B cell (primary cell): ENCODE measurements at regions not wholly inside any gene's neighbourhood (a gene's known extent, or its start where the extent isn't known, plus 50 kb on each side); places are given as distances from the start of the nearest gene placed in this dataset.

Source experiments
- ATAC-seq: fragments of 200-7000 bp; cut with Tn5 transposase; one replicate; pipeline ENCODE4 v1.10.0; 2021; ENCODE audit warnings: low read depth, mild to moderate bottlenecking, moderate number of reproducible peaks, moderate library complexity
- CTCF ChIA-PET: fragments of 350-600 bp; sonication (Branson Sonifier 250); formaldehyde crosslinking; loops from one replicate; lab custom pipeline; 2021; ENCODE audit warnings: antibody characterized with exemption, inconsistent platforms; lab: Charles Lee
- POLR2A ChIA-PET: fragments of 350-600 bp; sonication (Branson Sonifier 250); formaldehyde crosslinking; loops from one replicate; lab custom pipeline; 2021; ENCODE audit warnings: antibody characterized with exemption; lab: Charles Lee
- DNase-seq: peaks from one replicate; pipeline ENCODE4 v3.0.0; 2013
- H2AFZ ChIP-seq: 2 replicates; pipeline ENCODE4 v1.6.1; 2012; ENCODE audit warnings: mild to moderate bottlenecking, low read depth, low read length; ENCODE audit not compliant: insufficient read depth, poor library complexity, severe bottlenecking
- H3K27ac ChIP-seq, 2 donors: 1 replicate in 1 of 2; 2 replicates in 1 of 2; pipeline ENCODE4 v1.5.1; 2012 to 2013; ENCODE audit warnings: low read length in 2 of 2, mild to moderate bottlenecking in 2 of 2, moderate library complexity in 1 of 2
- H3K27me3 ChIP-seq, 4 experiments: fragments of 200-600 bp in 1 of 4; sonication (generic) in 1 of 4; replicated peaks in 1 of 4; 1 replicate in 2 of 4; 2 replicates in 2 of 4; pipeline versions ENCODE4 v1.6.1 to v1.7.0; 2013 to 2016; ENCODE audit warnings: low read length in 3 of 4, mild to moderate bottlenecking in 2 of 4, mixed read lengths in 1 of 4, moderate library complexity in 1 of 4; ENCODE audit not compliant: insufficient read depth in 4 of 4, control insufficient read depth in 3 of 4; ENCODE audit errors: control extremely low read depth in 1 of 4
- H3K36me3 ChIP-seq, 2 experiments: replicated peaks in 1 of 2; 1 replicate in 1 of 2; 2 replicates in 1 of 2; pipeline versions ENCODE4 v1.6.1 to v1.7.1; 2013; ENCODE audit warnings: low read length in 1 of 2; ENCODE audit not compliant: insufficient read depth in 2 of 2, control insufficient read depth in 1 of 2; ENCODE audit errors: control extremely low read depth in 1 of 2, extremely low read depth in 1 of 2
- H3K4me1 ChIP-seq, 2 donors: fragments of 200-600 bp in 1 of 2; sonication (generic) in 1 of 2; 1 replicate in 1 of 2; 2 replicates in 1 of 2; pipeline versions ENCODE4 v1.5.1 to v1.6.1; 2013 to 2017; ENCODE audit warnings: low read length in 2 of 2; ENCODE audit not compliant: control insufficient read depth in 2 of 2, insufficient read depth in 2 of 2
- H3K4me2 ChIP-seq: replicated peaks from 2 replicates; pipeline ENCODE3; 2012; ENCODE audit warnings: mild to moderate bottlenecking, low read depth, low read length; ENCODE audit not compliant: poor library complexity, severe bottlenecking
- H3K4me3 ChIP-seq, 5 experiments: fragments of 200-600 bp in 1 of 5; sonication (generic) in 1 of 5; 1 replicate in 3 of 5; 2 replicates in 2 of 5; pipeline versions ENCODE4 v1.5.1 to v1.7.0; 2011 to 2016; ENCODE audit warnings: low read length in 4 of 5, mild to moderate bottlenecking in 4 of 5, low read depth in 2 of 5, control low read depth in 1 of 5, moderate library complexity in 1 of 5; ENCODE audit not compliant: insufficient read depth in 1 of 5; ENCODE audit errors: control extremely low read depth in 1 of 5, extremely low read depth in 1 of 5
- H3K79me2 ChIP-seq: fragments of 200-600 bp; sonication (generic); one replicate; pipeline ENCODE4 v1.6.0; 2016; ENCODE audit warnings: low read length; ENCODE audit not compliant: control insufficient read depth, insufficient read depth
- H3K9ac ChIP-seq: fragments of 200-600 bp; sonication (generic); 2 replicates; pipeline ENCODE4 v1.6.1; 2017; ENCODE audit warnings: mild to moderate bottlenecking, low read length, moderate library complexity
- H3K9me3 ChIP-seq, 3 donors: one replicate each; pipeline versions ENCODE4 v1.6.1 to v1.7.1; 2013; ENCODE audit warnings: low read length in 2 of 3; ENCODE audit not compliant: control insufficient read depth in 2 of 3, insufficient read depth in 1 of 3; ENCODE audit errors: control extremely low read depth in 1 of 3
- H4K20me1 ChIP-seq: 2 replicates; pipeline ENCODE4 v1.6.0; 2012; ENCODE audit warnings: mild to moderate bottlenecking, low read length; ENCODE audit not compliant: insufficient read depth, control insufficient read depth, poor library complexity, severe bottlenecking
- H3K27ac Mint-ChIP-seq: one replicate; pipeline ENCODE4 v1.8.0; 2021; ENCODE audit warnings: mixed read lengths
- H3K27me3 Mint-ChIP-seq: one replicate; pipeline ENCODE4 v1.8.0; 2021; ENCODE audit warnings: mixed read lengths
- H3K4me1 Mint-ChIP-seq: one replicate; pipeline ENCODE4 v1.8.0; 2021; ENCODE audit warnings: mixed read lengths
- H3K4me3 Mint-ChIP-seq: one replicate; pipeline ENCODE4 v1.8.0; 2021; ENCODE audit warnings: mixed read lengths
- H3K9me3 Mint-ChIP-seq: one replicate; pipeline ENCODE4 v1.8.0; 2022; ENCODE audit warnings: mixed read lengths; ENCODE audit not compliant: insufficient read depth
- CTCF ChIP-seq: fragments of 200-600 bp; IDR thresholded peaks from one replicate; pipeline ENCODE4 v1.8.0; 2022; ENCODE audit warnings: antibody characterized with exemption, mild to moderate bottlenecking
- EZH2 ChIP-seq: IDR thresholded peaks from 2 replicates; pipeline ENCODE4 v1.6.1; 2012; ENCODE audit warnings: borderline replicate concordance, low read depth, mild to moderate bottlenecking, moderate library complexity, low read length; ENCODE audit not compliant: insufficient read depth, poor library complexity, severe bottlenecking
- WGBS: methylation state at CpG from one replicate; pipeline ENCODE4 v1.1.5; 2013; ENCODE audit warnings: missing lambda C conversion rate; ENCODE audit not compliant: insufficient coverage; 5-methylcytosine and 5-hydroxymethylcytosine counted together
- intact Hi-C: fragments of 100-400 bp; cut with micrococcal nuclease; formaldehyde crosslinking; loops from one replicate; pipeline ENCODE4 v1.10.0; 2022

GRCh38 chr6:48689498-48689897, 578.5 kb upstream of the PTCHD4 start:
- Histone ChIP-seq H3K9ac (no peak overlapping the region), H4K20me1 (no peaks in the 10 kb centered on the region), H3K27me3 (no peaks in the 10 kb centered on the region), H3K4me3 (no peak overlapping the region), H3K27ac (no peak overlapping the region), H3K4me1 (no peaks in the 10 kb centered on the region), H3K79me2 (no peaks in the 10 kb centered on the region), H3K36me3 (no peaks in the 10 kb centered on the region), H3K4me2 (no peak overlapping the region), H2AFZ (no peak overlapping the region), H3K9me3 (peaks cover 1 to 26% (median 6%) of the 10 kb centered on the region in 3 donors)
- DNase-seq (no peak), ATAC-seq (no peak)
- Mint-ChIP-seq H3K4me3 (no peak overlapping the region), H3K27me3 (no peaks in the 10 kb centered on the region), H3K4me1 (no peaks in the 10 kb centered on the region), H3K9me3 (peaks cover 30% of the 10 kb centered on the region), H3K27ac (no peak overlapping the region)
- intact Hi-C loops, result no loop called here
- ChIA-PET POLR2A (no interaction called here), CTCF (no interaction called here)
- TF ChIP-seq CTCF (no peak), EZH2 (no peak)

- no peak for TF ChIP-seq EZH2
- no peak for TF ChIP-seq CTCF
- no CpG with 5 or more reads among the region's 1 CpG for WGBS
- H3K27ac Mint-ChIP-seq, result no peak overlapping the region
- H3K27me3 Mint-ChIP-seq, result no peaks in the 10 kb centered on the region
- Histone ChIP-seq H4K20me1 (no peaks in the 10 kb centered on the region), H3K4me1 (no peaks in the 10 kb centered on the region), H3K4me3 (no peak overlapping the region), H3K27me3 (no peaks in the 10 kb centered on the region), H3K79me2 (no peaks in the 10 kb centered on the region), H3K36me3 (no peaks in the 10 kb centered on the region), H3K9me3 (no peaks in the 10 kb centered on the region), H3K9ac (no peak overlapping the region), H3K27ac (no peak overlapping the region), H2AFZ (no peak overlapping the region), H3K4me2 (no peak overlapping the region)
- DNase-seq (no peak), ATAC-seq (no peak)
- intact Hi-C loops, result no loop called here
- ChIA-PET POLR2A (no interaction called here), CTCF (no interaction called here)
- H3K4me1 Mint-ChIP-seq, result no peaks in the 10 kb centered on the region
- no peak overlapping the region for H3K4me3 Mint-ChIP-seq
- peaks cover 3% of the 10 kb centered on the region for H3K9me3 Mint-ChIP-seq
Measured at GRCh38 chr6:48678390-48678789, 567.4 kb upstream of the PTCHD4 start.
